H1 (cell line): ENCODE measurements at regions not wholly inside any gene's neighbourhood (a gene's known extent, or its start where the extent isn't known, plus 50 kb on each side); places are given as distances from the start of the nearest gene placed in this dataset.

Source experiments
- CTCF ChIA-PET: fragments of 300-600 bp; sonication (Branson Sonifier 250); formaldehyde crosslinking; loops from one replicate; lab custom pipeline; 2021; ENCODE audit not compliant: partially characterized antibody; lab: Charles Lee
- POLR2A ChIA-PET: fragments of 300-600 bp; sonication (Branson Sonifier 250); formaldehyde crosslinking; loops from one replicate; lab custom pipeline; 2021; ENCODE audit warnings: inconsistent platforms; ENCODE audit not compliant: partially characterized antibody; lab: Charles Lee
- DNase-seq, 2 experiments: peaks; one replicate each; pipeline versions ENCODE4 v3.0.0 to v3.0.0-alpha.2; 2010 to 2022; ENCODE audit warnings: low spot score in 2 of 2, low read depth in 1 of 2, mixed read lengths in 1 of 2
- FAIRE-seq: peaks from 2 replicates; lab custom pipeline; 2011; peaks lifted over from hg19 to GRCh38; lab: Jason Lieb, UNC
- H2AFZ ChIP-seq: 2 replicates; pipeline ENCODE4 v1.8.1; 2012; ENCODE audit warnings: low read length, inconsistent platforms
- H2AK5ac ChIP-seq: 2 replicates; pipeline ENCODE4 v1.6.1; 2013; ENCODE audit warnings: low read depth, low read length
- H2BK120ac ChIP-seq: replicated peaks from 2 replicates; pipeline ENCODE3; 2013; ENCODE audit warnings: low read depth, low read length, inconsistent platforms
- H2BK12ac ChIP-seq: 2 replicates; pipeline ENCODE4 v1.6.1; 2013; ENCODE audit warnings: low read depth, low read length
- H2BK15ac ChIP-seq: 2 replicates; pipeline ENCODE4 v1.6.1; 2013; ENCODE audit warnings: low read length
- H2BK20ac ChIP-seq: 2 replicates; pipeline ENCODE4 v1.6.1; 2013; ENCODE audit warnings: low read length
- H2BK5ac ChIP-seq: 2 replicates; pipeline ENCODE4 v1.6.1; 2013; ENCODE audit warnings: low read depth, low read length
- H3K14ac ChIP-seq: 2 replicates; pipeline ENCODE4 v1.6.1; 2013; ENCODE audit warnings: inconsistent platforms; ENCODE audit not compliant: insufficient read length
- H3K18ac ChIP-seq: 2 replicates; pipeline ENCODE4 v1.6.1; 2013; ENCODE audit warnings: low read length; ENCODE audit errors: extremely low read depth
- H3K23ac ChIP-seq: 2 replicates; pipeline ENCODE4 v1.6.1; 2013; ENCODE audit warnings: inconsistent platforms; ENCODE audit not compliant: insufficient read length
- H3K23me2 ChIP-seq: 2 replicates; pipeline ENCODE4 v1.6.1; 2013; ENCODE audit warnings: low read depth, low read length
- H3K27ac ChIP-seq: 2 replicates; pipeline ENCODE4 v1.6.1; 2011; ENCODE audit warnings: low read depth, low read length, inconsistent platforms
- H3K27me3 ChIP-seq, 4 experiments: replicated peaks in 1 of 4; 1 replicate in 1 of 4; 2 replicates in 3 of 4; pipeline versions ENCODE4 v1.6.1 to v1.8.1; 2011 to 2013; ENCODE audit warnings: low read length in 3 of 4, mild to moderate bottlenecking in 3 of 4, inconsistent platforms in 2 of 4, mixed read lengths in 2 of 4, moderate library complexity in 1 of 4; ENCODE audit not compliant: control insufficient read depth in 3 of 4, insufficient read depth in 3 of 4; ENCODE audit errors: extremely low read depth in 1 of 4
- H3K36me3 ChIP-seq, 4 experiments: 2 replicates each; pipeline versions ENCODE4 v1.6.1 to v1.8.1; 2011 to 2013; ENCODE audit warnings: mild to moderate bottlenecking in 4 of 4, low read length in 3 of 4, moderate library complexity in 2 of 4, control low read depth in 1 of 4, inconsistent platforms in 1 of 4; ENCODE audit not compliant: insufficient read depth in 4 of 4, control insufficient read depth in 2 of 4
- H3K4ac ChIP-seq: replicated peaks from 2 replicates; pipeline ENCODE3; 2013; ENCODE audit warnings: low read length, low read depth, mixed read lengths, inconsistent platforms; ENCODE audit not compliant: insufficient read length
- H3K4me1 ChIP-seq, 4 experiments: replicated peaks in 1 of 4; 1 replicate in 1 of 4; 2 replicates in 3 of 4; pipeline versions ENCODE4 v1.6.1 to v1.8.1; 2011 to 2013; ENCODE audit warnings: low read length in 3 of 4, inconsistent platforms in 2 of 4, mixed read lengths in 1 of 4; ENCODE audit not compliant: insufficient read depth in 4 of 4, control insufficient read depth in 3 of 4
- H3K4me2 ChIP-seq, 2 experiments: 2 replicates each; pipeline versions ENCODE4 v1.6.1 to v1.8.1; 2011 to 2013; ENCODE audit warnings: low read depth in 2 of 2, low read length in 2 of 2, control low read depth in 1 of 2, inconsistent platforms in 1 of 2, mild to moderate bottlenecking in 1 of 2; ENCODE audit not compliant: insufficient read depth in 1 of 2
- H3K4me3 ChIP-seq, 4 experiments: fragments of 200-600, 300-600 bp in 1 of 4; sonication (generic), shearing (Covaris generic), sonication (Bioruptor Twin) in 1 of 4; 2 replicates each; pipeline versions ENCODE4 v1.5.1 to v1.8.1; 2011 to 2016; ENCODE audit warnings: low read length in 4 of 4, low read depth in 3 of 4, control low read depth in 2 of 4, inconsistent platforms in 2 of 4, mild to moderate bottlenecking in 2 of 4, mixed read lengths in 1 of 4, moderate library complexity in 1 of 4; ENCODE audit not compliant: insufficient read depth in 2 of 4; ENCODE audit errors: extremely low read depth in 1 of 4
- H3K56ac ChIP-seq: replicated peaks from 2 replicates; pipeline ENCODE3; 2013; ENCODE audit warnings: low read depth, mild to moderate bottlenecking, mixed read lengths, low read length, inconsistent platforms; ENCODE audit not compliant: insufficient read length
- H3K79me1 ChIP-seq: 2 replicates; pipeline ENCODE4 v1.6.1; 2013; ENCODE audit warnings: low read depth, low read length, control low read depth
- H3K79me2 ChIP-seq, 2 experiments: 2 replicates each; pipeline versions ENCODE4 v1.6.1 to v1.8.1; 2012 to 2013; ENCODE audit warnings: low read length in 2 of 2, mild to moderate bottlenecking in 2 of 2, inconsistent platforms in 1 of 2; ENCODE audit not compliant: insufficient read depth in 2 of 2, control insufficient read depth in 1 of 2
- H3K9ac ChIP-seq, 4 experiments: replicated peaks in 1 of 4; 1 replicate in 1 of 4; 2 replicates in 3 of 4; pipeline versions ENCODE4 v1.6.1 to v1.8.1; 2011 to 2013; ENCODE audit warnings: low read depth in 3 of 4, low read length in 3 of 4, control low read depth in 2 of 4, mild to moderate bottlenecking in 2 of 4, moderate library complexity in 2 of 4, inconsistent platforms in 1 of 4; ENCODE audit errors: extremely low read depth in 1 of 4
- H3K9me3 ChIP-seq, 2 experiments: 2 replicates each; pipeline versions ENCODE4 v1.6.1 to v1.8.1; 2012 to 2013; ENCODE audit warnings: mild to moderate bottlenecking in 2 of 2, moderate library complexity in 2 of 2, control low read depth in 1 of 2, inconsistent platforms in 1 of 2, low read depth in 1 of 2, low read length in 1 of 2, mixed read lengths in 1 of 2; ENCODE audit not compliant: insufficient read depth in 2 of 2
- H4K20me1 ChIP-seq, 2 experiments: replicated peaks in 1 of 2; 2 replicates each; pipeline versions ENCODE3 to v1.8.1; 2011 to 2013; ENCODE audit warnings: inconsistent platforms in 2 of 2, low read length in 2 of 2, mild to moderate bottlenecking in 1 of 2; ENCODE audit not compliant: insufficient read depth in 2 of 2, control insufficient read depth in 1 of 2
- H4K5ac ChIP-seq: 2 replicates; pipeline ENCODE4 v1.6.1; 2013; ENCODE audit warnings: low read length, low read depth, mixed read lengths, inconsistent platforms; ENCODE audit not compliant: insufficient read length
- H4K8ac ChIP-seq: 2 replicates; pipeline ENCODE4 v1.8.0; 2013; ENCODE audit warnings: mild to moderate bottlenecking, moderate library complexity, low read length, inconsistent platforms; ENCODE audit not compliant: insufficient read depth; ENCODE audit errors: extremely low read depth
- H4K91ac ChIP-seq: replicated peaks from 2 replicates; pipeline ENCODE3; 2013; ENCODE audit warnings: low read length, mixed read lengths, inconsistent platforms; ENCODE audit not compliant: insufficient read length
- ATF3 ChIP-seq: IDR thresholded peaks from 2 replicates; pipeline ENCODE4 v1.6.1; 2011; ENCODE audit warnings: low read depth, mild to moderate bottlenecking, low read length; ENCODE audit not compliant: insufficient read depth
- EZH2 ChIP-seq: fragments of 200-600 bp; sonication (generic); IDR thresholded peaks from 2 replicates; pipeline ENCODE4 v1.7.1; 2012; ENCODE audit warnings: low read depth, mild to moderate bottlenecking, moderate library complexity, low read length, inconsistent platforms; ENCODE audit not compliant: severe bottlenecking
- SIRT6 ChIP-seq: IDR thresholded peaks from one replicate; pipeline ENCODE4 v1.7.1; 2012; ENCODE audit warnings: low read length, inconsistent platforms
- SP2 ChIP-seq: IDR thresholded peaks from 2 replicates; pipeline ENCODE4 v1.6.1; 2012; ENCODE audit warnings: mild to moderate bottlenecking, low read length, inconsistent platforms
- TEAD4 ChIP-seq: IDR thresholded peaks from 2 replicates; pipeline ENCODE4 v1.6.1; 2012; ENCODE audit warnings: low read depth, low read length, inconsistent platforms, mixed read lengths
- ZNF274 ChIP-seq: IDR thresholded peaks from 2 replicates; pipeline ENCODE4 v1.7.0; 2012; ENCODE audit warnings: low read length, borderline replicate concordance; ENCODE audit errors: extremely low read depth
- WGBS, 2 experiments: shearing (Covaris generic) in 1 of 2; methylation state at CpG; one replicate each; pipeline versions ENCODE4 v1.1.6 to v1.1.7; 2013 to 2015; ENCODE audit warnings: low lambda C conversion rate in 2 of 2, mixed read lengths in 2 of 2, inconsistent platforms in 1 of 2, low coverage in 1 of 2, missing lambda C conversion rate in 1 of 2; ENCODE audit not compliant: insufficient replicate concordance in 2 of 2, insufficient coverage in 1 of 2, insufficient read length in 1 of 2; ENCODE audit errors: extremely low coverage in 1 of 2, missing lambda C conversion rate in 1 of 2; 5-methylcytosine and 5-hydroxymethylcytosine counted together
- TF ChIP-seq, protein P1 (sequence below): IDR thresholded peaks from 2 replicates; pipeline ENCODE4 v1.6.1; 2012; ENCODE audit warnings: inconsistent platforms

DNA sequence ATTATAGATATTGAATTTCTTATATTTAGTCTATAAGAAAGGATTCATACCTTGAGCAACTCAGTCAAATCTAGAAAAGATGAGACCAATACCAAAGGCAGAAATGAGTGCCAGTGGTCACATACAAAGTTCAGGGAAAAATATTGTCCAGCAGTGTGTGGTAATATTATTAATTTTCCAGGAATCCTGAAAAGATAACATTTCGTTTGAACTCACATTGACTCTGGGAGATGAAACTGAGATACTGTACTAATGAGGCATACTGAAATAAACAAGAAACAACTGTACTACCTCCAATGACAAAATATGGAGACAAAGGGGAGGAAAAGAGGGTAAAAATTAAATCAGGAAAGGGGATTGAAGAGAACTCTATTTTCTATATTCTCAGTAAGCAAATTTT is 212.4 kb downstream of the TRAM1L1 start:
- Histone ChIP-seq H2AFZ (no peak overlapping the region), H2BK15ac (no peak overlapping the region)
- CTCF ChIA-PET = no interaction called here

More for the DNA sequence above, 212.4 kb downstream of the TRAM1L1 start:
- TF ChIP-seq, protein P1, sequence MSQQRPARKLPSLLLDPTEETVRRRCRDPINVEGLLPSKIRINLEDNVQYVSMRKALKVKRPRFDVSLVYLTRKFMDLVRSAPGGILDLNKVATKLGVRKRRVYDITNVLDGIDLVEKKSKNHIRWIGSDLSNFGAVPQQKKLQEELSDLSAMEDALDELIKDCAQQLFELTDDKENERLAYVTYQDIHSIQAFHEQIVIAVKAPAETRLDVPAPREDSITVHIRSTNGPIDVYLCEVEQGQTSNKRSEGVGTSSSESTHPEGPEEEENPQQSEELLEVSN = no peak
- no peak for TF ChIP-seq ZNF274
- no peak for TF ChIP-seq EZH2
- no peak for TF ChIP-seq TEAD4
- TF ChIP-seq ATF3 = no peak
- TF ChIP-seq SIRT6 = no peak
- no peak for TF ChIP-seq SP2
- H3K4me3 ChIP-seq = no peak overlapping the region
- H2BK120ac ChIP-seq = no peak overlapping the region
- no peak for FAIRE-seq
- H2BK20ac ChIP-seq = no peak overlapping the region
- H3K23me2 ChIP-seq = no peaks in the 10 kb centered on the region
- no peak for DNase-seq
- H3K27ac ChIP-seq = no peak overlapping the region
- H4K91ac ChIP-seq = no peak overlapping the region
- no peak overlapping the region for H3K23ac ChIP-seq
- H3K9ac ChIP-seq = no peak overlapping the region
- H4K20me1 ChIP-seq = no peaks in the 10 kb centered on the region
- no peak overlapping the region for H3K4ac ChIP-seq
- POLR2A ChIA-PET = no interaction called here
- no peaks in the 10 kb centered on the region; a peak in 1 of 7 replicates for H3K4me1 ChIP-seq
- no peak overlapping the region for H4K8ac ChIP-seq
- H3K36me3 ChIP-seq = no peaks in the 10 kb centered on the region
- H3K18ac ChIP-seq = no peak overlapping the region
- H2AK5ac ChIP-seq = no peak overlapping the region
- H3K79me1 ChIP-seq = no peaks in the 10 kb centered on the region
- no peak overlapping the region for H3K4me2 ChIP-seq
- H2BK5ac ChIP-seq = no peak overlapping the region
- 72% methylated on average over 1 of the region's 1 CpG; no CpG with 5 or more reads in 1 of the 2 experiments for WGBS, 2 experiments
- no peak overlapping the region for H2BK12ac ChIP-seq
- H3K79me2 ChIP-seq = no peaks in the 10 kb centered on the region
- no peak overlapping the region for H4K5ac ChIP-seq
- H3K9me3 ChIP-seq = no peaks in the 10 kb centered on the region
- H3K14ac ChIP-seq = no peak overlapping the region
- H3K27me3 ChIP-seq = no peaks in the 10 kb centered on the region
- H3K56ac ChIP-seq = no peak overlapping the region
